Bronchial epithelial cell (primary cell): ENCODE measurements at regions not wholly inside any gene's neighbourhood (a gene's known extent, or its start where the extent isn't known, plus 50 kb on each side); places are given as distances from the start of the nearest gene placed in this dataset.

ENCODE experiments used
- DNase-seq: peaks from one replicate; pipeline ENCODE4 v3.0.0-alpha.2; 2010; ENCODE audit warnings: low read depth
- FAIRE-seq: peaks from 2 replicates; lab custom pipeline; 2011; peaks lifted over from hg19 to GRCh38; lab: Jason Lieb, UNC
- H3K27me3 ChIP-seq: 2 replicates; pipeline ENCODE4 v1.5.1; 2011; ENCODE audit warnings: low read length; ENCODE audit not compliant: control insufficient read depth, insufficient read depth
- H3K36me3 ChIP-seq: 2 replicates; pipeline ENCODE4 v1.5.1; 2011; ENCODE audit warnings: low read length; ENCODE audit not compliant: control insufficient read depth, insufficient read depth
- H3K4me3 ChIP-seq: 2 replicates; pipeline ENCODE4 v1.5.1; 2011; ENCODE audit warnings: mild to moderate bottlenecking, low read depth, low read length, control low read depth
- CTCF ChIP-seq: IDR thresholded peaks from 2 replicates; pipeline ENCODE4 v1.5.1; 2011; ENCODE audit warnings: mild to moderate bottlenecking, moderate library complexity, low read length, control low read depth, inconsistent platforms; ENCODE audit not compliant: insufficient read depth, severe bottlenecking

DNA sequence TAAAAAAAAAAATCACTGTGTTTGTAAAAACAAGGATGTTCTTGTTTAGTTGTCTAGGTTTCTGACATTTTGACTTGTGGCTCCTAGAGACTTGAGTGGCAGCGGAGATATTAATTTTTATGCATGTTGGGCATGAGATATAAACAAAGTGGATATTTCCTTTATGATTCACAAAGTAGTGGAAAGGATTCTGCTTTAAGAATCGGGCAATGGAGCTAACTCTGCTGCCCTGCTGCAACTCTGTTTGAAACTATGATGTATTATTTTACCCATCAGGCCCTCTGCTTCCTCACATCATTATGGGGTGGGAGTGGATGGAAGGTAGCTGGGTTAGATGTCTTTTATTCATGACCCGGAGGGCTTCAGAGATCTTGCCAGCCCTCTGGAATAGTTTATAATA is 94.1 kb upstream of the CD180 start:
- FAIRE-seq, result no peak
- no peaks in the 10 kb centered on the region for H3K36me3 ChIP-seq

GRCh38 chr5:67289763-67290521 is 93.3 kb upstream of the CD180 start:
- DNase-seq, result no peak
- H3K36me3 ChIP-seq, result no peaks in the 10 kb centered on the region
- TF ChIP-seq CTCF, result no peak
- no peak overlapping the region for H3K4me3 ChIP-seq
- FAIRE-seq, result no peak
- H3K27me3 ChIP-seq, result no peaks in the 10 kb centered on the region

More for the DNA sequence above, 94.1 kb upstream of the CD180 start:
- Histone ChIP-seq H3K27me3 (no peaks in the 10 kb centered on the region), H3K4me3 (no peak overlapping the region)
- no peak for DNase-seq
- no peak for TF ChIP-seq CTCF

- Histone ChIP-seq H3K36me3 (no peaks in the 10 kb centered on the region), H3K4me3 (no peak overlapping the region), H3K27me3 (no peaks in the 10 kb centered on the region)
- DNase-seq, result peak; percentile 45
- no peak for TF ChIP-seq CTCF
- FAIRE-seq, result no peak
These were observed 91.1 kb upstream of the CD180 start for GRCh38 chr5:67287510-67288268.

DNA sequence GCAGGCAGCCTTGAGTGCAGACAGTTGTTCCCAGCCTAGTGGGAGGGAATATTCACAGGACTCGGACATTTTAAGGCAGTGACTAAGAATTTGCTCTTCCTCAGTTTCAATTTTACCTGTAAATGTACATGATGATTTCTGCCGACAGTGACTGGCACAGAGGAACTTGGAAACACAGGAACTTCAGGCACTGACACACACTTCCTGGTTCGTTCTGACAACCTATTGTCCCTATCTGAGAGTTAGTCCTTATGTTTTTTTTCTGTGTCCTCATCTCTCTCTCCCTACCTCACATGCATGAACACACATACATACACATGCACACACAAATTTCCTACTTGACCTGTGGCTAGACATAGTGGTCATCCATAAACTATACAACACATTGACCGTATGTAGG is 89.4 kb upstream of the CD180 start:
- no peaks in the 10 kb centered on the region for H3K36me3 ChIP-seq
- TF ChIP-seq CTCF, result no peak
- peak; percentile 22 for DNase-seq
- H3K27me3 ChIP-seq, result no peaks in the 10 kb centered on the region
- no peak for FAIRE-seq
- no peak overlapping the region for H3K4me3 ChIP-seq

- Histone ChIP-seq H3K36me3 (no peaks in the 10 kb centered on the region), H3K4me3 (no peak overlapping the region), H3K27me3 (no peaks in the 10 kb centered on the region)
- DNase-seq, result no peak
- FAIRE-seq, result peak; percentile 23
- TF ChIP-seq CTCF, result no peak
These were observed 87.4 kb upstream of the CD180 start for GRCh38 chr5:67283988-67284487.
